Kidney (tissue), 13 donors: ENCODE measurements at regions not wholly inside any gene's neighbourhood (a gene's known extent, or its start where the extent isn't known, plus 50 kb on each side); places are given as distances from the start of the nearest gene placed in this dataset.

Source experiments
- DNase-seq, 5 donors: peaks; one replicate each; pipeline ENCODE4 v3.0.0-alpha.2; 2013 to 2020
- FAIRE-seq: peaks from 2 replicates; lab custom pipeline; 2012; peaks lifted over from hg19 to GRCh38; lab: Jason Lieb, UNC
- H3K27ac ChIP-seq, 2 donors: one replicate each; pipeline ENCODE4 v1.7.0; 2013; ENCODE audit warnings: low read depth in 2 of 2, low read length in 2 of 2, inconsistent platforms in 1 of 2
- H3K27me3 ChIP-seq: one replicate; pipeline ENCODE4 v1.7.1; 2013; ENCODE audit warnings: low read length, inconsistent platforms; ENCODE audit not compliant: control insufficient read depth, insufficient read depth
- H3K36me3 ChIP-seq, 3 donors: one replicate each; pipeline versions ENCODE4 v1.7.0 to v1.7.1; 2013; ENCODE audit warnings: low read length in 3 of 3, control low read depth in 1 of 3, inconsistent platforms in 1 of 3; ENCODE audit not compliant: insufficient read depth in 3 of 3, control insufficient read depth in 2 of 3
- H3K4me1 ChIP-seq, 3 donors: one replicate each; pipeline versions ENCODE4 v1.7.0 to v1.7.1; 2013; ENCODE audit warnings: low read length in 3 of 3, inconsistent platforms in 1 of 3, low read depth in 1 of 3; ENCODE audit not compliant: control insufficient read depth in 2 of 3, insufficient read depth in 2 of 3
- H3K4me3 ChIP-seq, 3 donors: one replicate each; pipeline versions ENCODE4 v1.7.0 to v1.8.1; 2013; ENCODE audit warnings: low read length in 3 of 3, control low read depth in 1 of 3, inconsistent platforms in 1 of 3
- H3K9ac ChIP-seq, 3 donors: one replicate each; pipeline versions ENCODE4 v1.7.0 to v1.7.1; 2013; ENCODE audit warnings: low read length in 3 of 3, control low read depth in 1 of 3, inconsistent platforms in 1 of 3
- H3K9me3 ChIP-seq, 3 donors: one replicate each; pipeline versions ENCODE4 v1.7.0 to v1.7.1; 2013; ENCODE audit warnings: low read length in 3 of 3, control low read depth in 1 of 3, inconsistent platforms in 1 of 3; ENCODE audit not compliant: control insufficient read depth in 2 of 3, insufficient read depth in 1 of 3
- CTCF ChIP-seq: IDR thresholded peaks from 3 replicates; pipeline ENCODE4 v1.5.1; 2012; ENCODE audit warnings: mild to moderate bottlenecking, moderate library complexity, borderline replicate concordance; ENCODE audit not compliant: insufficient read depth; ENCODE audit errors: extremely low read depth
- intact Hi-C: fragments of 100-400 bp; cut with DNase I; formaldehyde crosslinking; loops from one replicate; pipeline ENCODE4 v1.11.1; 2022
- donor health status: control.
- donor health status: control.
- donor health status: control.
- donor health status: control.
- donor health status: control.
- donor health status: DM: yes; HTN: yes; CAD: no.
- donor health status: Normal renal cell carcinoma (clear cell type).

DNA sequence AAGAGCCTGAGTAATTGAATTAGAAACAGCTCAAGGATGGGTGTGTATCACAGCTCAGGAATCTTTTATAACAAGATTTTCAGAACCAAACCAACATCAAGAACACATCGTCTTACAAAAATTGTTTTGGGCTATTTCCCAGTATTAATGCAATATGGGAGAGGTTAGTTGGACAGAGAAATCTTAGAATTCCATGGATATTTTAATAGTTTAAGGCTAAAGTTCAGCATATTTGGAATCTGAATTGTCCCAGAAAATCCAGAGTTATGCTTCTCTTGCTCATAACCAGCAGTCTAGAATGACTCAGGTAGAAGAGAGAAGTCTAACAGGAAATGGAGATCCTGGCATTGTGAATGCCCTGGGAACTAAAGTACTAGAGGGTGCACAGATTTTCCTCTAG is 74.6 kb downstream of the ADM start:
- DNase-seq = no peak
- TF ChIP-seq CTCF = no peak
- H3K27me3 ChIP-seq = no peaks in the 10 kb centered on the region
- intact Hi-C loops = no loop called here
- H3K9ac ChIP-seq = no peak overlapping the region
- no peaks in the 10 kb centered on the region for H3K9me3 ChIP-seq
- no peaks in the 10 kb centered on the region for H3K36me3 ChIP-seq
- no peak overlapping the region for H3K27ac ChIP-seq
- peaks cover 0 to 2% (median 0%) of the 10 kb centered on the region in 3 donors for H3K4me1 ChIP-seq
- H3K4me3 ChIP-seq = no peak overlapping the region
- no peak for FAIRE-seq

- intact Hi-C loops = no loop called here
- no peak for FAIRE-seq
Measured at GRCh38 chr11:10379871-10380568, 75.0 kb upstream of the AMPD3 start.

GRCh38 chr11:10380921-10381320 is 74.1 kb upstream of the AMPD3 start:
- no peak overlapping the region for H3K9ac ChIP-seq
- FAIRE-seq = no peak
- no peaks in the 10 kb centered on the region for H3K27me3 ChIP-seq
- intact Hi-C loops = no loop called here
- peaks cover 0 to 2% (median 0%) of the 10 kb centered on the region in 3 donors for H3K4me1 ChIP-seq
- no peak overlapping the region for H3K27ac ChIP-seq
- H3K36me3 ChIP-seq = no peaks in the 10 kb centered on the region
- H3K9me3 ChIP-seq = no peaks in the 10 kb centered on the region
- DNase-seq = no peak
- TF ChIP-seq CTCF = no peak
- H3K4me3 ChIP-seq = no peak overlapping the region

More at GRCh38 chr11:10379871-10380568, 75.0 kb upstream of the AMPD3 start:
- H3K27ac ChIP-seq = no peak overlapping the region
- H3K36me3 ChIP-seq = no peaks in the 10 kb centered on the region
- no peak overlapping the region for H3K4me3 ChIP-seq
- H3K9ac ChIP-seq = no peak overlapping the region
- peaks cover 0 to 2% (median 0%) of the 10 kb centered on the region in 3 donors for H3K4me1 ChIP-seq
- TF ChIP-seq CTCF = no peak
- DNase-seq = no peak
- H3K9me3 ChIP-seq = no peaks in the 10 kb centered on the region
- no peaks in the 10 kb centered on the region for H3K27me3 ChIP-seq
